Activated naive CD4-positive, alpha-beta T cell treated with anti-CD3 and anti-CD28 coated beads for 36 hours (primary cell): ENCODE measurements at regions not wholly inside any gene's neighbourhood (a gene's known extent, or its start where the extent isn't known, plus 50 kb on each side); places are given as distances from the start of the nearest gene placed in this dataset.

Source experiments
- CTCF ChIA-PET: fragments of 350-600 bp; sonication (Branson Sonifier 250); formaldehyde crosslinking; loops from one replicate; lab custom pipeline; 2021; ENCODE audit warnings: antibody characterized with exemption; lab: Charles Lee
- DNase-seq: peaks from one replicate; pipeline ENCODE4 v3.0.0-alpha.2; 2020
- H3K27ac Mint-ChIP-seq: one replicate; pipeline ENCODE4 v1.8.0; 2021; ENCODE audit warnings: mild to moderate bottlenecking, mixed read lengths
- H3K27me3 Mint-ChIP-seq: one replicate; pipeline ENCODE4 v1.8.0; 2021; ENCODE audit warnings: low read depth, mixed read lengths
- H3K36me3 Mint-ChIP-seq: one replicate; pipeline ENCODE4 v1.8.0; 2021; ENCODE audit warnings: low read depth, mixed read lengths
- H3K4me1 Mint-ChIP-seq: one replicate; pipeline ENCODE4 v1.8.0; 2021; ENCODE audit warnings: low read depth, mixed read lengths
- H3K4me3 Mint-ChIP-seq: one replicate; pipeline ENCODE4 v1.8.0; 2021; ENCODE audit warnings: mild to moderate bottlenecking, moderate library complexity, mixed read lengths
- H3K9me3 Mint-ChIP-seq: one replicate; pipeline ENCODE4 v1.8.0; 2021; ENCODE audit warnings: mixed read lengths
- intact Hi-C: fragments of 100-400 bp; cut with micrococcal nuclease; formaldehyde crosslinking; loops from one replicate; pipeline ENCODE4 v1.15.1; 2023

GRCh38 chr6:122126894-122127293 is 272.6 kb upstream of the HSF2 start:
- Mint-ChIP-seq H3K36me3 (no peaks in the 10 kb centered on the region), H3K4me3 (no peak overlapping the region), H3K9me3 (no peaks in the 10 kb centered on the region), H3K4me1 (peaks cover 4% of the 10 kb centered on the region), H3K27me3 (peaks cover 6% of the 10 kb centered on the region), H3K27ac (no peak overlapping the region)
- CTCF ChIA-PET = no interaction called here
- DNase-seq = no peak
- intact Hi-C loops = no loop called here

GRCh38 chr6:122128445-122128844 is 271.0 kb upstream of the HSF2 start:
- no peak overlapping the region for H3K27ac Mint-ChIP-seq
- H3K4me1 Mint-ChIP-seq = peaks cover 4% of the 10 kb centered on the region
- H3K27me3 Mint-ChIP-seq = peaks cover 5% of the 10 kb centered on the region
- no peak overlapping the region for H3K4me3 Mint-ChIP-seq
- no peaks in the 10 kb centered on the region for H3K9me3 Mint-ChIP-seq
- H3K36me3 Mint-ChIP-seq = no peaks in the 10 kb centered on the region
- intact Hi-C loops = no loop called here
- CTCF ChIA-PET = no interaction called here
- no peak for DNase-seq

GRCh38 chr6:122129313-122130025 is 270.0 kb upstream of the HSF2 start:
- H3K9me3 Mint-ChIP-seq = no peaks in the 10 kb centered on the region

GRCh38 chr6:122130026-122130348 is 269.5 kb upstream of the HSF2 start:
- Mint-ChIP-seq H3K4me3 (no peak overlapping the region), H3K27ac (no peak overlapping the region), H3K27me3 (peaks cover 5% of the 10 kb centered on the region), H3K4me1 (peaks cover 4% of the 10 kb centered on the region), H3K36me3 (no peaks in the 10 kb centered on the region), H3K9me3 (no peaks in the 10 kb centered on the region)
- CTCF ChIA-PET = no interaction called here
- intact Hi-C loops = no loop called here
- no peak for DNase-seq

More at GRCh38 chr6:122129313-122130025, 270.0 kb upstream of the HSF2 start:
- no peak overlapping the region for H3K27ac Mint-ChIP-seq
- CTCF ChIA-PET = no interaction called here
- H3K4me3 Mint-ChIP-seq = no peak overlapping the region
- no peak for DNase-seq
- H3K27me3 Mint-ChIP-seq = peaks cover 5% of the 10 kb centered on the region
- peaks cover 4% of the 10 kb centered on the region for H3K4me1 Mint-ChIP-seq
- no peaks in the 10 kb centered on the region for H3K36me3 Mint-ChIP-seq
- intact Hi-C loops = no loop called here

GRCh38 chr6:122130518-122130917 is 268.9 kb upstream of the HSF2 start:
- intact Hi-C loops = no loop called here
- CTCF ChIA-PET = no interaction called here
- DNase-seq = no peak
- no peaks in the 10 kb centered on the region for H3K9me3 Mint-ChIP-seq
- H3K4me3 Mint-ChIP-seq = no peak overlapping the region
- peaks cover 4% of the 10 kb centered on the region for H3K4me1 Mint-ChIP-seq
- H3K27ac Mint-ChIP-seq = no peak overlapping the region
- no peaks in the 10 kb centered on the region for H3K36me3 Mint-ChIP-seq
- peaks cover 5% of the 10 kb centered on the region for H3K27me3 Mint-ChIP-seq

GRCh38 chr6:122136386-122136785 is 263.1 kb upstream of the HSF2 start:
- intact Hi-C loops = no loop called here
- Mint-ChIP-seq H3K9me3 (no peaks in the 10 kb centered on the region), H3K4me1 (no peaks in the 10 kb centered on the region), H3K27me3 (peaks cover 2% of the 10 kb centered on the region), H3K4me3 (no peak overlapping the region), H3K27ac (no peak overlapping the region), H3K36me3 (no peaks in the 10 kb centered on the region)
- CTCF ChIA-PET = no interaction called here
- DNase-seq = no peak

GRCh38 chr6:122140031-122140430 is 259.4 kb upstream of the HSF2 start:
- no peak overlapping the region for H3K27ac Mint-ChIP-seq
- H3K9me3 Mint-ChIP-seq = no peaks in the 10 kb centered on the region
- DNase-seq = no peak
- CTCF ChIA-PET = no interaction called here
- no peaks in the 10 kb centered on the region for H3K36me3 Mint-ChIP-seq
- intact Hi-C loops = no loop called here
- no peaks in the 10 kb centered on the region for H3K27me3 Mint-ChIP-seq
- H3K4me3 Mint-ChIP-seq = no peak overlapping the region
- no peaks in the 10 kb centered on the region for H3K4me1 Mint-ChIP-seq

- H3K4me3 Mint-ChIP-seq = no peak overlapping the region
- no peaks in the 10 kb centered on the region for H3K9me3 Mint-ChIP-seq
- CTCF ChIA-PET = no interaction called here
- no peaks in the 10 kb centered on the region for H3K36me3 Mint-ChIP-seq
- intact Hi-C loops = no loop called here
- H3K27ac Mint-ChIP-seq = no peak overlapping the region
- DNase-seq = no peak
- no peaks in the 10 kb centered on the region for H3K27me3 Mint-ChIP-seq
- no peaks in the 10 kb centered on the region for H3K4me1 Mint-ChIP-seq
Measured at GRCh38 chr6:122141246-122141645, 258.2 kb upstream of the HSF2 start.

GRCh38 chr6:122143813-122144601 is 255.4 kb upstream of the HSF2 start:
- Mint-ChIP-seq H3K27me3 (no peaks in the 10 kb centered on the region), H3K4me1 (no peaks in the 10 kb centered on the region), H3K27ac (no peak overlapping the region), H3K9me3 (no peaks in the 10 kb centered on the region), H3K36me3 (no peaks in the 10 kb centered on the region), H3K4me3 (no peak overlapping the region)
- CTCF ChIA-PET = no interaction called here
- no peak for DNase-seq
- intact Hi-C loops = no loop called here

GRCh38 chr6:122145246-122145645 is 254.2 kb upstream of the HSF2 start:
- DNase-seq = no peak
- Mint-ChIP-seq H3K9me3 (no peaks in the 10 kb centered on the region), H3K27ac (no peak overlapping the region), H3K27me3 (no peaks in the 10 kb centered on the region), H3K4me1 (no peaks in the 10 kb centered on the region), H3K36me3 (no peaks in the 10 kb centered on the region), H3K4me3 (no peak overlapping the region)
- intact Hi-C loops = no loop called here
- CTCF ChIA-PET = interaction anchor here (0.6 kb wide), 1 partner anchor 421 kb away, joined by 3 read pairs; no protein-coding TSS in a partner anchor

GRCh38 chr6:122145741-122146240 is 253.7 kb upstream of the HSF2 start:
- no peaks in the 10 kb centered on the region for H3K27me3 Mint-ChIP-seq
- H3K4me3 Mint-ChIP-seq = no peak overlapping the region
- H3K4me1 Mint-ChIP-seq = no peaks in the 10 kb centered on the region
- intact Hi-C loops = no loop called here
- DNase-seq = no peak
- no peaks in the 10 kb centered on the region for H3K9me3 Mint-ChIP-seq
- H3K27ac Mint-ChIP-seq = no peak overlapping the region
- CTCF ChIA-PET = interaction anchor here (0.6 kb wide), 1 partner anchor 421 kb away, joined by 3 read pairs; no protein-coding TSS in a partner anchor
- H3K36me3 Mint-ChIP-seq = no peaks in the 10 kb centered on the region

- H3K36me3 Mint-ChIP-seq = no peaks in the 10 kb centered on the region
- no peak overlapping the region for H3K27ac Mint-ChIP-seq
- H3K4me1 Mint-ChIP-seq = no peaks in the 10 kb centered on the region
- DNase-seq = no peak
- CTCF ChIA-PET = no interaction called here
- no peaks in the 10 kb centered on the region for H3K9me3 Mint-ChIP-seq
- H3K4me3 Mint-ChIP-seq = no peak overlapping the region
- no peaks in the 10 kb centered on the region for H3K27me3 Mint-ChIP-seq
- intact Hi-C loops = no loop called here
Measured at GRCh38 chr6:122147291-122147690, 252.2 kb upstream of the HSF2 start.

- no peaks in the 10 kb centered on the region for H3K4me1 Mint-ChIP-seq
- no peaks in the 10 kb centered on the region for H3K36me3 Mint-ChIP-seq
- no peak overlapping the region for H3K4me3 Mint-ChIP-seq
- intact Hi-C loops = no loop called here
- no peak overlapping the region for H3K27ac Mint-ChIP-seq
- no peak for DNase-seq
- CTCF ChIA-PET = interaction anchor here (0.7 kb wide), 1 partner anchor 37 kb away, joined by 3 read pairs; no protein-coding TSS in a partner anchor
- no peaks in the 10 kb centered on the region for H3K27me3 Mint-ChIP-seq
- H3K9me3 Mint-ChIP-seq = no peaks in the 10 kb centered on the region
Measured at GRCh38 chr6:122151066-122151465, 248.4 kb upstream of the HSF2 start.
